Skin of body (tissue), 1 donor: ENCODE measurements at regions not wholly inside any gene's neighbourhood (a gene's known extent, or its start where the extent isn't known, plus 50 kb on each side); places are given as distances from the start of the nearest gene placed in this dataset.
"Not testable (repeated sequence)": the region's sequence is repeated elsewhere in the genome, so short reads cannot be mapped to it uniquely, and the experiment has no call there.

Experiments
- DNase-seq: peaks from one replicate; lab custom pipeline; 2025; lab: John Stamatoyannopoulos, UW

DNA sequence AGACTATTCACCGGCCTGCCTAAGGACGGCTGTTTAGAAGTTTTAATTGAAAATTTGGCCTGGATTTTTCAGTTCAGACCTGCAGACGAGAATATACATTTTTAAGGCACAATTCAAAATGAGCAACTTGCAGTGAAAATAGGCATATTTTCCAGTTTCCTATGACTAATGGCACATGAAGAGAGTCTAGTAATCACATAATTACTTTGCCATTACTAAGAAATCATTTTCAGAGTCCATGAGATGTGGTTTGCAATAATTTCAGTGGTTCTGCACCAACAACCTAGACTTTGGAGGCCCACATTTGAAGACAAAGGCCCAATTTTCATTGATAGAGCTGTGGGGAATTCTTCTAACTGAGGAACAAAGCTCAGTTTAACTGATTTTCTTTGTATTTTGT is 205.3 kb downstream of the SOX2 start:
- no peak for DNase-seq

DNA sequence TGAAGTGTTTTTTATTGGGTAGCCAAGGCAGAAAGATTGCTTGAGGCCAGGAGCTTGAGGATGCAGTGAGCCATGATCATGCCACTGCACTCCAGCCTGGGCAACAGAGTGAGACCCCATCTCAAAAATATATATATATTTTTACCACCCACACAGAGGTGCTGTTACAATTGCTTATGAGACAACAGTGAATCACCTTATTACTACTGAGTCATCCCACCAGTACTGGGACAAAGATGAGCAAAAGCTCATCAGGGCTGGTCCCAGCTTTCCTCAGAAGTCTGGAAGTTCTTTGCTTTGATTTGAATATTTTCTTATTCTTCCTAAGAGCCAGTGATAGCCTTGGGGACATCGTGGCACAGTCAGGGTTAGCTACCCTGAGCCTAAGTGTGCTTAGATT is 207.7 kb downstream of the SOX2 start:
- no peak for DNase-seq

DNA sequence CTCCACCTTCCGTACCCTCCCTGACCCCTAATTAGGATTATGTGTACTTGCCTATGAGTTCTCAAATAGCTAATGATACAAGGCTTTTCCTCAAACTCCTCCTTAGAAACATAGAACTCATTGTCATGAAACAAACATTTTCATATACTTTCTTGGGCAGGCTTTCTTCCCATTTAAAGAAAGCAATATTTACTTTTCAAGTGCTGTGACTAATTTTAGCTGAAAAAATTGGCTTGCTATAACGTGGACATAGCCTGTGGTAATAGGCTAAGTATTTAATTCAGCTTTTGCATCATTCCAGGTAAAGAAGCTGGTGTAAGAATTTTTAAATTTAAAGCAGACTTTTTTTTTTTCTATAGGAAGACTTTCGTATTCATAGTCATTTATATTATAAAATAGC is 208.7 kb downstream of the SOX2 start:
- no peak for DNase-seq

DNA sequence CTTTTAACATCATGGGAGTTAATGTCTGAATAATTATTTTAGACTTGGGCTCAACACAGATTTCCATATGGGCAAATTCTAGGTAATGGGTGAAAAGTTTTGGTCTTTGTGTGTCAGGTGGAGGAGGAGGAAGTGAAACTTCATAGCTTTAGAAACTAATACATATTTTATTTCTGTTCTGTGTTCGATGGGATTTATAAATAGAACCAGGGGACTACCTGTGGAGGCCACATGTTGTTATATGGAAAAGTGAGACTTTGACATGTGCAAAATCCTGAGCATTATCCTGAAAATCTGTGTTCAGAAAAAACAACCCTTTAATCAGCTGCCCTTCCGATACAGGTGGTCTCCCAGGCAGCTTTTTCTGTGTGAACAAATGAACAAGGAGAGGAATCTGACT is 209.5 kb downstream of the SOX2 start:
- no peak for DNase-seq

DNA sequence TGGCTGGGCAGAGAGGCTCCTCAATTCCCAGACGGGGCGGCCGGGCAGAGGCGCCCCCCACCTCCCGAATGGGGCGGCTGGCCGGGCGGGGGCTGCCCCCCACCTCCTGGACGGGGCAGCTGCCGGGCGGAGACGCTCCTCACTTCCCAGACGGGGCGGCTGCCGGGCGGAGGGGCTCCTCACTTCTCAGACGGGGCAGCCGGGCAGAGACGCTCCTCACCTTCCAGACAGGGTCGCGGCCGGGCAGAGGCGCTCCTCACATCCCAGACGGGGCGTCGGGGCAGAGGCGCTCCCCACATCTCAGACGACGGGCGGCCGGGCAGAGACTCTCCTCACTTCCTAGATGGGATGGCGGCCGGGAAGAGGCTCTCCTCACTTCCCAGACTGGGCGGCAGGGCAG is 214.1 kb downstream of the SOX2 start:
- DNase-seq, result not testable (repeated sequence)

DNA sequence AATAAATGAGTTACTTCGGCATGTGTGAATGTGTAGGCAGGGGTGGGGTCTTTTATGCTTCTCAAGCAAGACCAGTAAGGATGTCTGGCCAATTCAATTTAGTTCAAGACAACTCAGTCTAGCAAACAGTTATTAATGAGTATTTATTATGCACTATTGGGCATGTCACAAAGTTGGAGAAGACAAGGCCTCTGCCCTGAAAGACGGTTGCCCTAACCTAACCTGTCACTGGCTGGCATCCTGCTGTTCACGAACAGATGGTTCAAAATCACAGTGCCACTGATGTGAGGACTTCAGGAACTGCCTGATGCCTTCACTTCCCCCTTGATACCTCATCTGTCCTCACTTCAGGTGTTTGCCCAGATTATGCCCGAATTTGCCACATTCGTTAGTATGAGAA is 217.8 kb downstream of the SOX2 start:
- DNase-seq, result no peak

DNA sequence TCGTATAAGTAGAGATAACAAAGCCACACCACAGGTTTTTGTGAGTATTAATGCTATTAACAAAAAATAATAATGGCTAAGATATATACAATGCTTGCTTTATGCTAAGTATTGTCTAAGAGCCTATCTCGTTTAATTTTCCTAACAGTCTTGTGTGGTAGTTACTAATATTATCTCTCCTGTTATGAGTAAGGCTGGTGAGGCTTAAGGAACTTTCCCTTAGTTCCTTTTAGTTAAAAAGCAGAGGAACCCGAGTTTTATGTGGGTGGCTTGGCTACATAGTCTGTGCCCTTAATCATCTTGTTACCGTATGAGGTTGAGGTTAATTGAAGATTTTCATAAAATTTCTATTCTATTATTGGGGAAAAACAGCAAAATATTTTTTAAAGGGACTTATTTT is 218.4 kb downstream of the SOX2 start:
- DNase-seq, result no peak

DNA sequence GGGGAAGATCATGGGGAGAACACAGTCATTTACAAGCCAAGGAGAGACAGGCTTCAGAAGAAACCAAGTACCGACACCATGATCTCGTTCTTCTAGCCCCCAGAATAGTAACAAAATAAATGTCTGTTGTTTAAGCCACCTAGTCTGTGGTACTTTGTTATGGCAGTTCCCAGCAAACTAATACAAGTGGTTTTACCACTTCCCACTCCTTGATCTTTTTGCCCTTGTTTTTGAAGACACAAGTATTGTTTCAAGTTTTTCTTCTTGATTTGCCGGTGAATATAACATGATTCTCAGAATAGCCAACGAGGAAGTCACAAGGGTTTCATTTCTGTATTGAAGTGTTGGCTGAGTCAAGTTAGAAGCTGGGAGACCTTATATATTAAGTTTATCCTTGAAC is 220.3 kb downstream of the SOX2 start:
- no peak for DNase-seq

DNA sequence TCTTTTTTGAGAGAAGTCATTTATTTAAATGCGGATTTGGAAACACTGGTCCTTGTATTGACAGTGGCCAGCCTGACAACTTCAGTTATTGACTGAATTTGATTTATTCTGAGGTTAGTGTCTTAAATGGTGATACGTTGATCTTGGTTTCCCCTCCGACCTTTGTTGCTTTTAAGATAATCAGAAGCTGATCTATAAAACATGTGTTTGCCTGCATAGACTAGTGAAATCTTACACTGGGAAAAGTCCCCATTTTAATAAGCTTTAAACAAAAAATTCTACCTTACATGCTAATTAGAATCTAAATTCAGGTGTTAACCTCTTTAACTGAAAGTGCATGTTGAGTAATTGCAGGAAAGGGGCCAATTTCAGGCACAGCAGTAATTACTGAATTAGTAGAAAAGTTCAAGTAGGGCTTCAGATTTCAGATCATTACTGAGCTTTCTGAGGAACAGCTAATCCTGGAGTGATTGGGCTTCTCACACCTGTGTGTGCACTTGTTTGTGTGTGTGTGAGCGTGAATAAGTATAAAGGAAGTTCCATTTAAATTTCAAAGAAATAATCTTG is 221.4 kb downstream of the SOX2 start:
- no peak for DNase-seq

DNA sequence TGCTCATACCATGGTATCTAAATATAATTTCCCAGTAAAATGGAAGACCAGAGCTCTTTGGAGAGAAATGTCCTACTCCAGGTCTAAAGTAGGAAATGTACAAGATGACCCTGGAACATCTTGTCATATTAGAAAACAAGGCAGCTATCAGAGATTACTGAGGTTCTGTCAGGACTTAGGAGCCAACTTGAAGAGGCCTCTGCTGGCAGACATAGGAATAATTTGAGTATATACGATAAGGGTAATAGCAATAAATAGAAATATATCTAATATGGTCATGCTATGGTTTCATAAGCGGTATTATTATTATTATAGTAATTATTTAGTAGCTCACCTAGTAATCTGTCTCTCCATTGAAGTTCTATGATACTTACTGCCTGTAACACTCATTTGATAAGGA is 224.2 kb downstream of the SOX2 start:
- no peak for DNase-seq

DNA sequence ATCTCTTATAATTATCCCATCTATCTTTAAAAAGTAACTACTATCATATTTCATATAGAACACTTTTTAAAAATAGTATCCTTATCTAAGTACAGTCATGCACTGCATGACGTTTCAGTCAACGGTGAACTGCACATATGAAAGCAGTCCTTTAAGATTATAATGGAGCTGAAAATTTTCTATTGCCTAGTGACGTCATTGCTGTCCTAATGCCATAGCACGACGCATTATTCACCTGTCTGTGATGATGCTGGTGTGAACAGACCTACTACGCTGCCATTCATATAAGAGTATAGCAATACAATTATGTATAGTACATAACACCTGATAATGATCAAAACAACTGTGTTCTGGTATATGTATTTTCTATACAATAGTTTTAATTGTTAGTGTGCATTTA is 225.0 kb downstream of the SOX2 start:
- no peak for DNase-seq

DNA sequence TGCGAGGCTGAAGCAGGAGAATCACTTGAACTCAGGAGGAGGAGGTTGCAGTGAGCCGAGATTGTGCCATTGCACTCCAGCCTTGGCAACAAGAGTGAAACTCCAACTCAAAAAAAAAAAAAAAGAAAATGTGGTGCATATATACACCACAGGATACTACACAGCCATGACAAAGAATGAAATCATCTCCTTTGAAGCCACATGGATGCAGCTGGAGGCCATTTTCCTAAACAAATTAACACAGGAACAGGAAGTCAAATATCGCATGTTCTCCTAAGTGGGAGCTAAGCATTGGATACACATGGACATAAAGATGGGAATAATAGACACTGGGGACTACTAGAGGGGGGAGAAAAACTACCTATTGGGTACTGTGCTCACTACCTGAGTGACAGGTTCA is 226.9 kb downstream of the SOX2 start:
- DNase-seq, result not testable (repeated sequence)

DNA sequence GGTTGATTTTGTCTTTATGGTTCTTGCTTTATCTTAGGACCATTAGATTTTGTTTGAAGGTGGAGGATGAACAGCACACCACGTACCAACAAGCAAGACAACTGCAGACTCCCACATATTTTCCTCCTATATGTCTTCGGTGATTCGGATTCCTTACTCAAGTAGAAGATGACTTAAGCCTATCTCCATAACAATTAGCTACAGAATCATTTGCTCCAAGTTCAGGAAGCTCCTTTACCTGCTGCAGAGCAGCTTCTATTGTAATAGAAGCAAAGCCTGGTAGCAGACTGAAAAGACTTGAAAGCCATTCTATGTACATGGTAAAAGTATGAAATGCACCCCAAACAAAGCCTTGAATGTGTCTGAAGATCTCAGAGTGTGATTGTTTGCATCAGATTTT is 229.0 kb downstream of the SOX2 start:
- no peak for DNase-seq

DNA sequence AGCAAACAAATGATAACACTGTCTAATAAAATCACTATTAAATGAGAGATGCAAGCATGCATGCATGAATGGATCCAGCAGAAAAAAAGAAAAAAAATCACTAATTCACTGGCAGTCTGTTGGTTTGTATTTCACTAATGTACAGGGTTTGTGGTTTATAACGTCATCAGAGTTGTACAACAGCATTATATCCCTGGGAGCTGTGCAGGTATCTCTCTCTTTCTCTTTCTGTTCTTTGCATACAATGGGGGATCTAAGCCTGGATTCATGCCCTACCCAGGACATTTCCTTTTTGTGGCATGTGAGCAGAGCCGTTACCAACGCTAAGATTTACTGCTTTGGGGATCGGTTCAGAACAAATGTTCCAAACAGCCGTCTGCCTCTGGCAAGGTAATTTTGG is 229.5 kb downstream of the SOX2 start:
- no peak for DNase-seq

DNA sequence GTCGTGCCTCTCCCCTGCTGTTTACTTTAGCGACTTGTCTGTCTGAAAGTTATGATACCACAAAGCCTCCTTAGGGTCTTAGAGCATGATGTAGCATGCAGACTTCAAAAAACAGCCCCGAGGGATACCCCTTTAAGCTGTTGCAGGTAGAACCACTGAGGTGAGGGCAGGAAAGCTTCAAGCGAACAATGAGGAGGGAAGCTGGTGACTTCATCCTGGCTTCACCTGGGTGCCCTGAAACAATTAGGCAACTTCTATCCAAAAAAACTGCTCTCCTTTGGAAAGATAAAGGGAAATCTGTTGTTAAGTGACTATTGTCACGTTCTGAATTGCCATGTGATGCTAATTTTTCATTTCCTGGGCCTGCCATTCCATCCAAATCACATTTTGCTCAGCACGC is 231.6 kb downstream of the SOX2 start:
- DNase-seq, result no peak

DNA sequence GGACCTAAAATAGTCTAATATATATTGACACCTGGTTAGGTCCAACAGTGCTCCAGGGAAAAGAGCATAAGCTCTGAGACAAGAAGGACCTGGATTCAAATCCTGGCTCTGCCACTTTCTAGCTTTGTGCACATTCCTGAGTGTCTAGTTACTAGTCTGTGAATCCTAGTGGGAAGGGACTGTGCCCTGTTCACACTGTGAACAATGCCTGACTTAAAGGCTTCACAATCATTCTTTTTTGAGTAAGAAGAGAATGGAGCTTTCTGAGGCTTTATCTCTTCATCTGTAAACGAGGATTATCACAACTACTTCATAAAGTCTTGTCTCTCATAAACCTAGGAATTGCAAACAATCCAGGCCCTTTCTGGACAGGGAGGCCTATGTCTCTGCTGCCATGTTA is 235.9 kb downstream of the SOX2 start:
- no peak for DNase-seq

DNA sequence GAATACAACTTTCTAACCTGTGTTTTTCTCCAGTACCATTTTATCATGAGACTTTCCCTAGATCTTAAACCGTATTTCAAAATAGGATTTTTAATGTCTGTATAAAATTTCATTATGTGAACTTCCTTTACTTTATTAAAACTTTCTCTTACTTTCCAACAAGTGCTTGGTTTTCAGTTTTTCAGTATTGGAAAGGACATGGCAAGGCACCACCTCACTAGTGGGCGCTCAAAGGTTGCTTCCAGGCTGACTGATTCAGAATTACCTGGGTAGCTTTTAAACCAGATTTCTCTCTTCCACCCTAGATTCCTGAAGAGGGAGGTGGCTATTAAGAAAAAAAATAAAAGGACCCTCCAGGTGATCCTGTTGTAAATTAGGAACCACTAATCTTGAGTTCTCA is 236.6 kb downstream of the SOX2 start:
- no peak for DNase-seq

DNA sequence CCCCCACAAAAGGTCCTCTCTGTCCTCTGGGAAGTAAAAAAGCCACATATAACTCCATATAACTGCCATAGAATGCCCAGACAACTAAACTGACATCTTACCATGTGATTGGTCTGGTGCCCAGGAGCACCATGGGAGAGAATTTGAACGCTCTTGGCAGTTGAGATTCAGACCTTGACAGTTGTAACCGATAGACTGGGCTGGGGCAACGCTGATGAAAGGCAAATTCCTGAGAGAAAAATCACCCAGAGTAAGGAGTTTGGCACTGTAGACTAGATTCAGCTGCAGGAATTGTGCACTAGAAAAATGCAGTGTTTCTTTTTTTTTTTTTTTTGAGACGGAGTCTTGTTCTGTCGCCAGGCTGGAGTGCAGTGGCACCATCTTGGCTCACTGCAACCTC is 240.5 kb downstream of the SOX2 start:
- DNase-seq, result no peak

DNA sequence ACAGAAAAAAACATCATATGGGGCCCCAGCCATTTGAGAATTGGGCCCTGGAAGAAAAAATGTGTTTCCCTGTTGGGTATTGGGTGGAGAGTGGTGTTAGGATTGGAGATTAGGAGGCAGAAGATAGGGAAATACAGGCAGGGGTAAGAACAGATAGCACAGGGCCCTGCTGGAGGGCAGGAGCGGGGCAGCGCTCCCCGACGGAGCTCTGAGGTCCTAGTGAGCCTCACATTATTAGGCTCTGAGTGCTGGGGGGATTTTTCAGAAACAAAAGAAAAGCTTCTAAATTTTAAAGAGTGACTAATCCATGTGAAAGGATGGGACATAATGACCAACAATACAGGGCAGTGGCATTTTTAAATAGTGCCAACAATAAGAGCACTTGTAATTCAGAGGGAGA is 241.2 kb downstream of the SOX2 start:
- DNase-seq, result no peak

DNA sequence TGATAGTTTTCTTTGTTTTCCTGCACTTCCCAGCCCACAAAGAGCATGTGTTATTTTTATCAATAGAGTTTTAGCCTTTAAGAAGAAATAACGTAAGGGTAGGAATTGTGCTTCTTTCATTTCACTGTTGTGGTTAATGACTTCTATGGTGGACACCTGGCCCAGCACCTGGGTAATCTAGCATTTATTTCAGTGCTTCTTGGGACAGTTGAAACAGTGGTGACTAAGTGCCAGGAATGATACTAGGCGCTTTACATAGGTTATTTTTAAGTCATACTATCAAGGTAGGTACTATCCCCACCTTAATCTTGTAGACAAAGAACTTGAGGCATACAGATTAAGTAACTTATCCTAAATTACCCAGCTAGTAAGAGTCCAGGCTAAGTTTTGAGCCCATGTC is 243.8 kb downstream of the SOX2 start:
- no peak for DNase-seq

DNA sequence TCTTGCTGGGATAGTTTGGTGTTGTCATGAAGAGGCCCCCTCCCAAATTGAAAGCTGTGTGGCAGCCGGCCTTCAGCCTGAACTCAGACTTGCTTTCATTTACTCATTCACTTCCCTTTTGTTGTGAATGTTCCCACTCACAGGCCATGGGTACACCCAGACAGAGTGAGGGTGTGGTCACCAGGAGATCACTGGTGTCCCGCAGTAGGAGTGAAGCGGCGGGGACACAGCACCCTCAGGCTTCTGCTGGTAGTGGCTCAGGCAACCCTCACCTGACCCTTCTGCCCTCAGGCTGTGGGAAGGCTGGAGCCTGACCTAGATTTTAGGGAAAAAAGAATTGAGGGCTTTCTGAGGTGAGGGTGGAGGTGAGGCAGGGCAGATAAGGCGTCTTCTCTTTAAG is 244.4 kb downstream of the SOX2 start:
- DNase-seq, result no peak

DNA sequence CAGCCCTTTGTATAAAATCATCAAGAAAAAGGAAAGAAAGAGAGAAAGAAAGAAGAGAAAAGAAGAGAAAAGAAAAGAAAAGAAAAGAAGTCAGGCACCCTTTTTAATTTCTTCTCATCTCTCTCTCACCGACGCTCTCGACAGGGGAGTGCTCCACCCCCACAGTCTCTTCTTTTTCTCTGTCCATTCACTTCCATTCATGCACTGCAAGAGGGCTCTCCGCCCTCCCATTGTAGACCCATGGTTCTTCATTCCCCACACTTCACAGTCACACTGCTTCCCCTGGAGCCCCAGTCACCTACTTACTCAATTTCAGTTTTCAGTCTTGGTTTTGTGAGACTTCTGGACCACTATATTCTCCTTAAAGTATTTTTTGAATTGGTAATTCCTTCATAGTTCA is 254.7 kb downstream of the SOX2 start:
- no peak for DNase-seq

DNA sequence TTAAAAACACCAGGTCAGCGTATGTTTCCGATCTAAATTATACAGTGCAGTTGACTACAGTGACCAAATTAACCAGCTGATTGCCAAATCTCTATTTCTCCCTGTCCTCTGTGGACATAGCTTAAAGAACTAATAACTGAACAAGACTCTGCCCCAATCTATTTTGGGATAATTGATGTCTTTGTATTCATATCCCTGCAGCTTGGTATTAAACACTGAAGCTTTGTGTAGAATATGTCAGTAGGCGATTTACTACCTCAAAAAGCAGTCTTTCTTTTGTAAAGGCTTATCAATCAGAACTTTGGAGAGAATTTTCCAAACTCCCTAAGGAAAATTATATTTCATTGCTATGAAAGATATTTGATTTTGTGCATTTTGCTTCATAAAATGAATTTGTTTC is 258.2 kb downstream of the SOX2 start:
- DNase-seq, result no peak

DNA sequence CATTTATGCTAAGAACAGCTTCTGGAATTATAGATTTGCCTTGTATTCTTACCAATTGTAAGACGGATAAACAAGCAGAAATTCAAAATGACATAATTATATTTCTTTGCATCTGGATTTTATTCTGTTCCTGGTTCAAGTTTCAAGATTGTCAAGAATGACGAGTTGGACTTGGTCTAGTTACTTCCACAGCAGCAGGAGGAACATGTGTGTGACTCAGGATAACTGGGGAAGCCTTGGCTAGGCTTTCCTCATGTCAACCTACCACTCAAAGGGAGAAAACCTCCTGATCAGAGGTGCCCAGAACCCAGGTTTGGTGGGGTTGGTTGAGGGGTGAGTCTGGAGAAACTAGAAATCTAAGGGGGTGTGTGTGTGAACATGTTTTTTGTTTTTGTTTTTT is 259.7 kb downstream of the SOX2 start:
- DNase-seq, result no peak

DNA sequence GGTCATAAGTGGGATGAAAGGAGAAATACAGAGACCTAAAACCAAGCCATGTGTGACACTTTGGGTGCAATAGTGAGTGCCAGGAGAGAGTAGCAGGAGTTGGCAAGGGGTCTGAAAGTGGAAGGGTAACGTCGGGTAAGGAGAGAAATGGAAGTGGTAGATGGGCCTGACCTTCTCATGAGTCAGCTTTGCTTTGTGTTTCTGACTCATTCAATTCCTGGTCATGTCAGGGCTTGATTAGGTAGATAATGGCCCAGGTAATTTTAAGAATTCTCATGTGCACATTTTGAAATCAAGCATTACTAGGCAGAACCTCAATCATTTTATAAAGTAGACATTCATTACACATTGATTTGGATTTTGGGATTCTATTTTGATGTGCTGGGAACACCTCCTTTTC is 262.5 kb downstream of the SOX2 start:
- DNase-seq, result no peak
